ENCODE measurements at regions not wholly inside any gene's neighbourhood (a gene's known extent, or its start where the extent isn't known, plus 50 kb on each side); places are given as distances from the start of the nearest gene placed in this dataset.

GRCh38 chr3:44061268-44061667 is 180.4 kb upstream of the TOPAZ1 start:
- H2AFZ ChIP-seq (ENCODE audit: control insufficient read depth, low read length): no peak overlapping the region
- H3K4me3 ChIP-seq (ENCODE audit: control insufficient read depth in 2 of 3, extremely low read depth in 1 of 3, insufficient read depth in 2 of 3, low read depth in 1 of 3, low read length in 3 of 3): no peak overlapping the region
- no peaks in the 10 kb centered on the region for H3K27me3 ChIP-seq (ENCODE audit: control insufficient read depth, extremely low read depth, insufficient read depth, low read length)
- H3K36me3 ChIP-seq (ENCODE audit: control insufficient read depth in 2 of 2, extremely low read depth in 1 of 2, insufficient read depth in 2 of 2, low read length in 2 of 2): no peaks in the 10 kb centered on the region
- no peaks in the 10 kb centered on the region for H3K9me3 ChIP-seq (ENCODE audit: control insufficient read depth, low read depth, low read length)
- H3K4me2 ChIP-seq (ENCODE audit: control insufficient read depth, extremely low read depth, insufficient read depth, low read depth, low read length): no peak overlapping the region
- FAIRE-seq (no peak), DNase-seq (ENCODE audit: low read depth, low spot score) (no peak)
- dilution Hi-C loops (cut with MboI; ENCODE audit: extremely low pct_ligation_motif_present, low sequenced_read_pairs): no loop called here
- no peaks in the 10 kb centered on the region for H4K20me1 ChIP-seq (ENCODE audit: control insufficient read depth, extremely low read depth, insufficient read depth, low read length)
- no peaks in the 10 kb centered on the region for H3K9me1 ChIP-seq (ENCODE audit: control insufficient read depth, extremely low read depth, insufficient read depth, low read length)
- H3K79me2 ChIP-seq (ENCODE audit: control insufficient read depth, insufficient read depth, low read length): no peaks in the 10 kb centered on the region
- no peak overlapping the region for H3K9ac ChIP-seq (ENCODE audit: control insufficient read depth, extremely low read depth, insufficient read depth, low read length)
- peaks cover 11% of the 10 kb centered on the region for H3K4me1 ChIP-seq (ENCODE audit: control insufficient read depth, extremely low read depth, insufficient read depth, low read length)
- H3K27ac ChIP-seq (ENCODE audit: control insufficient read depth, insufficient read depth, low read length): no peak overlapping the region
- TF ChIP-seq CTCF (optimal IDR thresholded peaks at IDR 0.05 in 1 of 3, IDR thresholded peaks at IDR 0.05 in 1 of 3, conservative IDR thresholded peaks at IDR 0.05 in 1 of 3; ENCODE audit: extremely low read depth in 1 of 3, insufficient read depth in 2 of 3, low read length in 3 of 3): no peak
- TF ChIP-seq EZH2 (IDR thresholded peaks at IDR 0.05; ENCODE audit: low read length): no peak

- H3K27me3 ChIP-seq (ENCODE audit: control insufficient read depth, extremely low read depth, insufficient read depth, low read length): no peaks in the 10 kb centered on the region
- H3K27ac ChIP-seq (ENCODE audit: control insufficient read depth, insufficient read depth, low read length): no peak overlapping the region
- no peak for FAIRE-seq
- no peaks in the 10 kb centered on the region for H3K9me3 ChIP-seq (ENCODE audit: control insufficient read depth, low read depth, low read length)
- H3K36me3 ChIP-seq (ENCODE audit: control insufficient read depth in 2 of 2, extremely low read depth in 1 of 2, insufficient read depth in 2 of 2, low read length in 2 of 2): no peaks in the 10 kb centered on the region
- TF ChIP-seq EZH2 (IDR thresholded peaks at IDR 0.05; ENCODE audit: low read length) (no peak), CTCF (optimal IDR thresholded peaks at IDR 0.05 in 1 of 3, IDR thresholded peaks at IDR 0.05 in 1 of 3, conservative IDR thresholded peaks at IDR 0.05 in 1 of 3; ENCODE audit: extremely low read depth in 1 of 3, insufficient read depth in 2 of 3, low read length in 3 of 3) (no peak)
- no peaks in the 10 kb centered on the region for H4K20me1 ChIP-seq (ENCODE audit: control insufficient read depth, extremely low read depth, insufficient read depth, low read length)
- no peak overlapping the region for H3K4me3 ChIP-seq (ENCODE audit: control insufficient read depth in 2 of 3, extremely low read depth in 1 of 3, insufficient read depth in 2 of 3, low read depth in 1 of 3, low read length in 3 of 3)
- dilution Hi-C loops (cut with MboI; ENCODE audit: extremely low pct_ligation_motif_present, low sequenced_read_pairs): no loop called here
- no peaks in the 10 kb centered on the region for H3K79me2 ChIP-seq (ENCODE audit: control insufficient read depth, insufficient read depth, low read length)
- H2AFZ ChIP-seq (ENCODE audit: control insufficient read depth, low read length): no peak overlapping the region
- H3K9me1 ChIP-seq (ENCODE audit: control insufficient read depth, extremely low read depth, insufficient read depth, low read length): no peaks in the 10 kb centered on the region
- no peak overlapping the region for H3K9ac ChIP-seq (ENCODE audit: control insufficient read depth, extremely low read depth, insufficient read depth, low read length)
- no peak for DNase-seq (ENCODE audit: low read depth, low spot score)
- H3K4me1 ChIP-seq (ENCODE audit: control insufficient read depth, extremely low read depth, insufficient read depth, low read length): peaks cover 11% of the 10 kb centered on the region
- no peak overlapping the region for H3K4me2 ChIP-seq (ENCODE audit: control insufficient read depth, extremely low read depth, insufficient read depth, low read depth, low read length)
These were observed 179.7 kb upstream of the TOPAZ1 start for GRCh38 chr3:44061961-44062360.

Data from keratinocyte (primary cell).